GM12873 (cell line): ENCODE measurements at regions not wholly inside any gene's neighbourhood (a gene's known extent, or its start where the extent isn't known, plus 50 kb on each side); places are given as distances from the start of the nearest gene placed in this dataset.

ENCODE experiments used
- CTCF ChIP-seq: IDR thresholded peaks from 2 replicates; pipeline ENCODE4 v1.5.1; 2012; ENCODE audit warnings: low read depth, mild to moderate bottlenecking, moderate library complexity, low read length, control low read depth; ENCODE audit not compliant: insufficient read depth; ENCODE audit errors: missing control alignments

- no peak for TF ChIP-seq CTCF
Observed at GRCh38 chr1:24248859-24249258, 61.8 kb upstream of the IFNLR1 start.

GRCh38 chr1:24244519-24245268 lies 57.6 kb upstream of the IFNLR1 start:
- TF ChIP-seq CTCF: no peak

GRCh38 chr1:24237750-24238395 lies 50.8 kb upstream of the IFNLR1 start:
- no peak for TF ChIP-seq CTCF

- TF ChIP-seq CTCF: no peak
Observed at GRCh38 chr1:24236789-24237371, 49.8 kb upstream of the IFNLR1 start.
